ENCODE measurements at regions not wholly inside any gene's neighbourhood (a gene's known extent, or its start where the extent isn't known, plus 50 kb on each side); places are given as distances from the start of the nearest gene placed in this dataset.

DNA sequence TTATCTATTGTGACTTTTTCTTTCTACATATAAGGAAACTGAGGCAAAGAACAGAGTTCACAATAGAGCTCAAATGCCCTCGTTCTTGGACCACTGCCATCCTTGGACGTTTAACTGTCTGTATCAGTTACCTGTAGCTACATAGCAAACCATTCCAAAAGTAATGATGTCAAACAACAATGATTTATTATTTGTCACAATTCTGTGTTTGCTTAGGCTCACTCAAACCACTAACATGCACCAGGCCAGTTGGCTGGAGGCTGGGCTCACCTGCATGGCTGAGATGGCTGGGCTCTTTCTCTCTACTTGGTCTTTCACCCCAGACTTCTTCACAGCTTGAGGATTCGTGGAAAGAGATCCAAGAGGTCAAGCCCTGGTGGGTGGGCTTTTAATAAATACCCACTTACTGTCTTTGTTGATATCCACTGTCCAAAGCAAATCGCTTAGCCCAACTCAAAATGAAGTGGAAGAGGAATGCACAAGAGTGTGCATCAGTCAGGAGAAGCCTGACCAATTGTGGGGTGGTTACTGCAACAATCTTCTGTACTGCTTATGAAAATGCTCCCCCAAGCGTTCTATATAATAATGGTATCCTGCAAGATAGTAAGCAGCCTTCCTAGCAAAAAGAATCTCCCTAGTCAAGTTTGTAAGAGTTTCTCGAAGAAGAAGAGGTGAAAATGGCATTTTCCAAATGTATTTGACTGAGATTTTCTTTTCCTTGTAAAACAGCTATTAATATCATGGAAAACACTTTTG is 163.5 kb upstream of the NT5C1B start:
- Histone ChIP-seq H3K27me3 (ENCODE audit: control insufficient read depth in 2 of 2, insufficient read depth in 2 of 2, low read length in 2 of 2) (no peaks in the 10 kb centered on the region), H3K79me2 (ENCODE audit: control insufficient read depth, insufficient read depth, low read length) (no peaks in the 10 kb centered on the region), H3K4me2 (ENCODE audit: insufficient read depth, low read length) (no peak overlapping the region), H3K4me1 (replicated peaks in 1 of 2; ENCODE audit: control insufficient read depth in 2 of 2, insufficient read depth in 2 of 2, low read length in 2 of 2) (no peaks in the 10 kb centered on the region), H3K9me1 (ENCODE audit: control insufficient read depth, insufficient read depth, low read length) (no peaks in the 10 kb centered on the region), H3K27ac (ENCODE audit: extremely low read depth, low read depth, low read length) (no peak overlapping the region), H2AFZ (ENCODE audit: low read depth, low read length) (no peak overlapping the region), H3K9me3 (replicated peaks; ENCODE audit: control insufficient read depth, insufficient read depth, low read depth, low read length) (no peaks in the 10 kb centered on the region), H3K9ac (ENCODE audit: insufficient read depth in 1 of 2, low read depth in 2 of 2, low read length in 2 of 2) (no peak overlapping the region), H4K20me1 (replicated peaks; ENCODE audit: control insufficient read depth, insufficient read depth, low read length) (no peaks in the 10 kb centered on the region), H3K36me3 (ENCODE audit: control insufficient read depth, insufficient read depth, low read length) (no peaks in the 10 kb centered on the region), H3K4me3 (no peak overlapping the region)
- in situ Hi-C loops (cut with MboI): loop anchor here (25.0 kb wide), 1 partner anchor 1109 kb away; no protein-coding TSS in a partner anchor
- POLR2A ChIA-PET: interaction anchor here (0.5 kb wide), 1 partner anchor 372 kb away, joined by 4 read pairs; no protein-coding TSS in a partner anchor
- ATAC-seq (no peak), FAIRE-seq (no peak), DNase-seq (ENCODE audit: extremely low read depth in 1 of 4, low spot score in 3 of 4) (no peak)
- CTCF ChIA-PET (ENCODE audit: low intra/inter-chr PET ratio): no interaction called here
- WGBS (ENCODE audit: insufficient coverage, low coverage, missing lambda C conversion rate): 0% methylated on average over 6 of the region's 6 CpGs
- BruUV-seq (replicated peaks): no TSS peak
- intact Hi-C loops (cut with micrococcal nuclease): loop anchor here (5.0 kb wide), 2 partner anchors 316 to 1109 kb away; no protein-coding TSS in a partner anchor
- TF ChIP-seq RAD21 (CRISPR knock-in tag; conservative IDR thresholded peaks at IDR 0.05 in 1 of 2, IDR thresholded peaks at IDR 0.05 in 1 of 2) (peak; percentile 15 to 28; a peak in 1 of 4 replicates), TBP (optimal IDR thresholded peaks at IDR 0.05; ENCODE audit: low read depth, low read length) (no peak)
- TF ChIP-seq, protein P1, sequence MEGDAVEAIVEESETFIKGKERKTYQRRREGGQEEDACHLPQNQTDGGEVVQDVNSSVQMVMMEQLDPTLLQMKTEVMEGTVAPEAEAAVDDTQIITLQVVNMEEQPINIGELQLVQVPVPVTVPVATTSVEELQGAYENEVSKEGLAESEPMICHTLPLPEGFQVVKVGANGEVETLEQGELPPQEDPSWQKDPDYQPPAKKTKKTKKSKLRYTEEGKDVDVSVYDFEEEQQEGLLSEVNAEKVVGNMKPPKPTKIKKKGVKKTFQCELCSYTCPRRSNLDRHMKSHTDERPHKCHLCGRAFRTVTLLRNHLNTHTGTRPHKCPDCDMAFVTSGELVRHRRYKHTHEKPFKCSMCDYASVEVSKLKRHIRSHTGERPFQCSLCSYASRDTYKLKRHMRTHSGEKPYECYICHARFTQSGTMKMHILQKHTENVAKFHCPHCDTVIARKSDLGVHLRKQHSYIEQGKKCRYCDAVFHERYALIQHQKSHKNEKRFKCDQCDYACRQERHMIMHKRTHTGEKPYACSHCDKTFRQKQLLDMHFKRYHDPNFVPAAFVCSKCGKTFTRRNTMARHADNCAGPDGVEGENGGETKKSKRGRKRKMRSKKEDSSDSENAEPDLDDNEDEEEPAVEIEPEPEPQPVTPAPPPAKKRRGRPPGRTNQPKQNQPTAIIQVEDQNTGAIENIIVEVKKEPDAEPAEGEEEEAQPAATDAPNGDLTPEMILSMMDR (IDR thresholded peaks at IDR 0.05 in 2 of 3, conservative IDR thresholded peaks at IDR 0.05 in 1 of 3; ENCODE audit: insufficient read depth in 2 of 3, low read depth in 1 of 3, low read length in 3 of 3): 0 out of 6 replicates have a peak, but pooled peaks of 1 of the 3 experiments have one; percentile 4
